ENCODE measurements at regions not wholly inside any gene's neighbourhood (a gene's known extent, or its start where the extent isn't known, plus 50 kb on each side); places are given as distances from the start of the nearest gene placed in this dataset.
"Not testable (repeated sequence)": the region's sequence is repeated elsewhere in the genome, so short reads cannot be mapped to it uniquely, and the experiment has no call there.

DNA sequence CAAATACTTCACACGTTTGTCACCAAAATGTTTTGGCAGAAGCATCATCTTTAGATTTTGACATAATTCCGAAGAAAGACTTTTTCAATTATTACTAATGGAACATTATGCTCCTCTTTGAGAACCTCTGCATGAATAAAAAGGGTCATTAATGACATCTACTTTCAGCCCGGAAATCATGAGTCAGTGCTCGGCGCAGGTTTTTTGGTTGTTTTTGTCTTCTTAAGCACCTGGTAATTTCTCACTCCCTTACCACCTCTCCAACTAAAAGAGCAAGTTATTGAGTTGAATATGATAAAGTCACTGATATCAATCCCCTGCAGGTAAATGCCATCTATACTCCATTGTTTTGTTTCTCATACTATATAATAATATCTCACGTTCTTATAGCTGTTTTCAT is 113.0 kb upstream of the PBX1 start:
- H3K4me1 Mint-ChIP-seq (ENCODE audit: low read depth): no peaks in the 10 kb centered on the region
- no peaks in the 10 kb centered on the region for H3K27me3 Mint-ChIP-seq (ENCODE audit: low read depth)

DNA sequence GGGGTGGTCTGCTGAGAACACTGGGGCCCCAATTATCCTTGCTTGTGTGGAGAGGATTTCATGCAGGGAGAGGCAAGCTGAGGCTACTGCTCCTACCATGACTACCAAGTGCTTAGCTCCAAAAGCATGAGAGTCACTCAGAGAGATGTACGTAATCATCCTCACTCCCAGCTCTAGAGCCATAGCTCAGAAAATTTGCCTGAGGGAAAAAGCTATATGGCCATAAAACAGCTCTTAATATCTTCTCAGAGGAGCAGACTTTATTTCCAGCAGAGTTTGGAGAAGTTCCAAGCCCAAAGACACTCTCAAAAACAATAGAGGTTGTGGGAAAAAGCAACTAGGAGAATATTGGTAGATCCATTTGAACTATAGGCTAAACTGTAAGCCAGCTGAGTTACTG is 106.4 kb upstream of the PBX1 start:
- Mint-ChIP-seq H3K4me3 (no peak overlapping the region), H3K36me3 (ENCODE audit: low read depth) (no peaks in the 10 kb centered on the region), H3K27ac (no peak overlapping the region), H3K27me3 (ENCODE audit: low read depth) (no peaks in the 10 kb centered on the region), H3K9me3 (peaks cover 28% of the 10 kb centered on the region), H3K4me1 (ENCODE audit: low read depth) (no peaks in the 10 kb centered on the region)
- no peak for DNase-seq (ENCODE audit: low spot score)

More for the DNA sequence above, 113.0 kb upstream of the PBX1 start:
- Mint-ChIP-seq H3K9me3 (peaks cover 10% of the 10 kb centered on the region), H3K36me3 (ENCODE audit: low read depth) (no peaks in the 10 kb centered on the region), H3K4me3 (no peak overlapping the region), H3K27ac (no peak overlapping the region)
- DNase-seq (ENCODE audit: low spot score): no peak

DNA sequence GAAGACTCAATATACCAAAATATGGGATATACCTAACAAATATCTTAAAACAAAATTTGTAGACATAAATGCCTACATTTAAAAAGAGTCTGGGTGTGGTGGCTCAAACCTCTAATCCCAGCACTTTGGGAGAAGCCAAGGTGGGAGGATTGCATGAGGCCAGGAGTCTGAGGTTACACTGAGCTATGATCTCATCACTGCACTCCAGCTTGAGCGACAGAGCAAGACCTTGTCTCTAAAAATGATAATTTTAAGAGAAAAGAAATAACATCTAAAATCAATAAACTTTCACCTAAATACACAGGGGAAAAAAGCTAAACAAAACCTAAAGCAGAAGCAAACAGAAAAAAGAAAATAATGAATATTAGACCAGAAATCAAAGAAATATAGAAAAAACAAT is 102.7 kb upstream of the PBX1 start:
- Mint-ChIP-seq H3K27me3 (ENCODE audit: low read depth) (no peaks in the 10 kb centered on the region), H3K4me3 (no peak overlapping the region), H3K4me1 (ENCODE audit: low read depth) (no peaks in the 10 kb centered on the region), H3K27ac (no peak overlapping the region), H3K36me3 (ENCODE audit: low read depth) (no peaks in the 10 kb centered on the region), H3K9me3 (peaks cover 23% of the 10 kb centered on the region)
- DNase-seq (ENCODE audit: low spot score): no peak

- DNase-seq (ENCODE audit: low spot score); H3K27ac Mint-ChIP-seq: not testable (repeated sequence)
These were observed 99.8 kb upstream of the PBX1 start for GRCh38 chr1:164459176-164459575.

DNA sequence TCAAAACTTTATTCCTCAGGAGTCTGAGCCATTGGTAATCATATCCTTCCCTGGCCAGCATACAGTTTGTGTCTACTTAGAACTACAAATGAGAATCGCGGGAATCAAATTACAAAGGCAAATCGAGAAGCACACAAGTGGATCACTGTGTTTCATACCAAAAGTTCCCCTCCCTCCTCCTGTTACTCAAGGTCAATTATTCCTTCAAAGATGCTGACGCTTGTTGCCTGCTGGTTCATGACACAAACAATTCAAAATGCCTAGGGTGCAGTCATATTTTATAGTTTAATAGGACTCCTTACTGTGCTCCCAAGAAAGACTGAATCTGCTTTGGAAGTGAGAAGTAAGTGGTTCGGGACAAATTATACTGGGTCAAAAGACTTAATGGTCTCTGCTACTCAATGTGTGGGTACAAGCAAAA is 93.0 kb upstream of the PBX1 start:
- peaks cover 10% of the 10 kb centered on the region for H3K9me3 Mint-ChIP-seq
- H3K27ac Mint-ChIP-seq: no peak overlapping the region
- no peak for DNase-seq (ENCODE audit: low spot score)

More at GRCh38 chr1:164459176-164459575, 99.8 kb upstream of the PBX1 start:
- H3K36me3 Mint-ChIP-seq (ENCODE audit: low read depth); H3K4me3 Mint-ChIP-seq; H3K27me3 Mint-ChIP-seq (ENCODE audit: low read depth); H3K4me1 Mint-ChIP-seq (ENCODE audit: low read depth): not testable (repeated sequence)
- peaks cover 16% of the 10 kb centered on the region for H3K9me3 Mint-ChIP-seq

GRCh38 chr1:164466429-164466828 is 92.6 kb upstream of the PBX1 start:
- H3K4me3 Mint-ChIP-seq: no peak overlapping the region
- H3K27ac Mint-ChIP-seq: no peak overlapping the region
- H3K36me3 Mint-ChIP-seq (ENCODE audit: low read depth): no peaks in the 10 kb centered on the region
- no peak for DNase-seq (ENCODE audit: low spot score)
- H3K4me1 Mint-ChIP-seq (ENCODE audit: low read depth): no peaks in the 10 kb centered on the region
- peaks cover 13% of the 10 kb centered on the region for H3K9me3 Mint-ChIP-seq
- no peaks in the 10 kb centered on the region for H3K27me3 Mint-ChIP-seq (ENCODE audit: low read depth)

More for the DNA sequence above, 93.0 kb upstream of the PBX1 start:
- Mint-ChIP-seq H3K27me3 (ENCODE audit: low read depth) (no peaks in the 10 kb centered on the region), H3K4me3 (no peak overlapping the region), H3K36me3 (ENCODE audit: low read depth) (no peaks in the 10 kb centered on the region), H3K4me1 (ENCODE audit: low read depth) (no peaks in the 10 kb centered on the region)

GRCh38 chr1:164470996-164471395 is 88.0 kb upstream of the PBX1 start:
- Mint-ChIP-seq H3K27me3 (ENCODE audit: low read depth) (no peaks in the 10 kb centered on the region), H3K27ac (no peak overlapping the region), H3K9me3 (peaks cover 15% of the 10 kb centered on the region), H3K4me1 (ENCODE audit: low read depth) (no peaks in the 10 kb centered on the region), H3K36me3 (ENCODE audit: low read depth) (no peaks in the 10 kb centered on the region), H3K4me3 (no peak overlapping the region)
- no peak for DNase-seq (ENCODE audit: low spot score)

DNA sequence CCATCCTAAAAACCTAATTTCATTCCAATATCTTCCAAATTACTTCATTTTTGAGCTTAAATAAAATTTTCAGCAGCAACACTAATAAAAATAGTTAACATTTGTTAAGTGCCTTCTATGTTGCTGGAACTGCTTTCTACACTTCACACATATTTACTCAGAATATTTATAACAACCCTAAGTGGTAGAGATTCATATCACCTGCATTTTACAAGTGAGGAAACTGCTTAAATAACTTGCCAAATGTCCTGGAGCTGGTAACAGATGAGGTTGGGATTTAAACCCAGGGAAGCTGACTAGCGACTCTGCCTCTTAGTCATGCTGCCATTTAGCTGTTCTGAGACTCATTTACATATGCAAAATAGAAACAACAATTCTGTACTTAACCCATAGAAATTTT is 86.1 kb upstream of the PBX1 start:
- H3K4me3 Mint-ChIP-seq: no peak overlapping the region

GRCh38 chr1:164473544-164473943 is 85.4 kb upstream of the PBX1 start:
- no peaks in the 10 kb centered on the region for H3K36me3 Mint-ChIP-seq (ENCODE audit: low read depth)
- H3K27me3 Mint-ChIP-seq (ENCODE audit: low read depth): no peaks in the 10 kb centered on the region
- H3K4me1 Mint-ChIP-seq (ENCODE audit: low read depth): no peaks in the 10 kb centered on the region
- no peak overlapping the region for H3K4me3 Mint-ChIP-seq
- H3K9me3 Mint-ChIP-seq: peaks cover 4% of the 10 kb centered on the region
- no peak overlapping the region for H3K27ac Mint-ChIP-seq
- no peak for DNase-seq (ENCODE audit: low spot score)

More for the DNA sequence above, 86.1 kb upstream of the PBX1 start:
- Mint-ChIP-seq H3K27me3 (ENCODE audit: low read depth) (no peaks in the 10 kb centered on the region), H3K4me1 (ENCODE audit: low read depth) (no peaks in the 10 kb centered on the region), H3K36me3 (ENCODE audit: low read depth) (no peaks in the 10 kb centered on the region), H3K9me3 (peaks cover 8% of the 10 kb centered on the region), H3K27ac (no peak overlapping the region)
- no peak for DNase-seq (ENCODE audit: low spot score)

DNA sequence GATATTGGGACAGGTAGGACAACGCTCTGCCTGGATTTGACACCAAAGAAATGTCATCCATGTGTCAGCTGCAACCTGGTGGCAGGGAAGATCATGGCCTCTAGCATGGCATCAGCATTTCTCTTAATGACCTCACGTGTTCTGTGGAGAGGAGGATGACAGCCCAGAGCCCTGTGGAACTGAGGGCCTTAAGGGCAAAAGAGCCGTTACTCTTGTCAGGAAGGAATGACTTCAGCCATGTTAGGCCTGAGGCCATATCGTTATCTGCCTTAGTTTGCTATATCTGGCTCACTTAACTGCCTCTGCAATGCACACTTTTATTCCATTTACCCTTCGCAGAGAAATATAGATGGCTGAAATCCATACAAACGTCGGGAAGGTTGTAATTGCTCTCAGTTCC is 83.2 kb upstream of the PBX1 start:
- H3K36me3 Mint-ChIP-seq (ENCODE audit: low read depth): no peaks in the 10 kb centered on the region
- H3K4me1 Mint-ChIP-seq (ENCODE audit: low read depth): no peaks in the 10 kb centered on the region
- no peaks in the 10 kb centered on the region for H3K27me3 Mint-ChIP-seq (ENCODE audit: low read depth)
- H3K27ac Mint-ChIP-seq: no peak overlapping the region
- peaks cover 4% of the 10 kb centered on the region for H3K9me3 Mint-ChIP-seq
- no peak for DNase-seq (ENCODE audit: low spot score)
- no peak overlapping the region for H3K4me3 Mint-ChIP-seq

GRCh38 chr1:164477343-164477742 is 81.6 kb upstream of the PBX1 start:
- H3K4me3 Mint-ChIP-seq: no peak overlapping the region
- no peaks in the 10 kb centered on the region for H3K9me3 Mint-ChIP-seq
- no peak for DNase-seq (ENCODE audit: low spot score)
- H3K27ac Mint-ChIP-seq: no peak overlapping the region
- no peaks in the 10 kb centered on the region for H3K27me3 Mint-ChIP-seq (ENCODE audit: low read depth)
- no peaks in the 10 kb centered on the region for H3K4me1 Mint-ChIP-seq (ENCODE audit: low read depth)
- H3K36me3 Mint-ChIP-seq (ENCODE audit: low read depth): no peaks in the 10 kb centered on the region

DNA sequence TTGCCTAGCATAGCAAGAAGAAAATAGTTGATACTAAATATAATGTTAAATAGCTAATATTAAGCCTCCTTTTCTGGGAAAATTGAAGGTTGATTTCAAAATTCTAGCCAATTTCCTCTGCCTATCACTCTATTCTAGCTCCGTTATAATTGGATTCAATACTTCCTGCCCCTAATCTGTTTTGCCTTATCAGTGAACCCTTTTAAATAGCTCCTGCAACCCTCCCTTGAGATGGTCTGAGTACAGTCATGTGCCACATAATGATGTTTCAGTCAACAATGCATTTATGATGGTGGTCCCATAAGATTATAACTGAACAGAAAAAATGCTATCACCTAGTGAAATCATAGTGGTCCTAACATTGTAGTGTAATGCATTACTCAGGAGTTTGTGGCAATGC is 79.7 kb upstream of the PBX1 start:
- DNase-seq (ENCODE audit: low spot score): no peak
- Mint-ChIP-seq H3K4me1 (ENCODE audit: low read depth) (no peaks in the 10 kb centered on the region), H3K36me3 (ENCODE audit: low read depth) (no peaks in the 10 kb centered on the region), H3K27ac (no peak overlapping the region), H3K4me3 (no peak overlapping the region), H3K9me3 (no peaks in the 10 kb centered on the region), H3K27me3 (ENCODE audit: low read depth) (no peaks in the 10 kb centered on the region)

DNA sequence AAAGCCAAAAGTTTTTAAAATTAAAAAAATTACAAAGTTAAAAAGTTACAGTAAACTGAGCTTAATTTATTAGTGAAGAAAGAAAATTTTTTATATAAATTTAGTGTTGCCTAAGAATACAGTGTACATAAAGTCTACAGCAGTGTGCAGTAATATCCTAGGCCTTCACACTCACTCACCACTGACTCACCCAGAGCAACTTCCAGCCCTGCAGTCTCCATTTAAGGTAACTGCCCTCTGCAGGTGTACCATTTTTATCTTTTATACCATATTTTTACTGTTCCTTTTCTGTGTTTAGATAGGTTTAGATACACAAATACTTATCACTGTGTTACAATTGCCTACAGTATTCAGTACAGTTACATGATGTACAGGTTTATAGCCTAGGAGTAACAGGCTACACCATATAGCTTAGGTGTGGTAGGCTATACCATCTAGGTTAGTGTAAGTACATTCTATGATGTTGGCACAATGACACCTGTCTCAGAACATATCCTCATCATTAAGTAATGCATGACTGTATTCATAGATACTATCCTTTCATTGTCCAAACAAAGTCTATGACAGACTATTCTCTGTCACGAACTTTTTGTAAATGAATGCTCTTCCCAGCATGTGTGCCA is 78.6 kb upstream of the PBX1 start:
- Mint-ChIP-seq H3K4me1 (ENCODE audit: low read depth) (no peaks in the 10 kb centered on the region), H3K4me3 (no peak overlapping the region), H3K27ac (no peak overlapping the region), H3K36me3 (ENCODE audit: low read depth) (no peaks in the 10 kb centered on the region), H3K9me3 (peaks cover 6% of the 10 kb centered on the region), H3K27me3 (ENCODE audit: low read depth) (no peaks in the 10 kb centered on the region)
- DNase-seq (ENCODE audit: low spot score): no peak

DNA sequence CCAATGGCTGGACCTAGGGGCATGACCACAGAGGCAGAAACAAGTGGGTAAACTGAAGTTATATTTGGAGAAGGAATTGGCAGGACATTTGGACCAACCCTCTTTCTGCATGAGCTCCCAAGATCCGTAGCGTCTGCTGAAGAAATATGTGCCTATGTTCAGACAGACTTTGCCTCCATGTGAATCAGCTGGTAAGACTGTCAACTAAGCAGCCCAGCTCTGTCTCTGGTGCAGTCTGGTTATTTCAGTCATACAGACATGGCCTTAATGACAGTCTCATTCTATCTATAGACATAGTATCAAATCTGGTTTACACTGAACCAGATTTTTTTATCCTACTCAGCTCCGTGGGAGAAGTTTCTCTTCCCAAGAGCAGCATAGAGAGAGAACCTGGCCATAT is 63.1 kb upstream of the PBX1 start:
- Mint-ChIP-seq H3K4me1 (ENCODE audit: low read depth) (no peaks in the 10 kb centered on the region), H3K4me3 (no peak overlapping the region), H3K27me3 (ENCODE audit: low read depth) (no peaks in the 10 kb centered on the region), H3K9me3 (peaks cover 20% of the 10 kb centered on the region), H3K27ac (no peak overlapping the region), H3K36me3 (ENCODE audit: low read depth) (no peaks in the 10 kb centered on the region)
- DNase-seq (ENCODE audit: low spot score): no peak

DNA sequence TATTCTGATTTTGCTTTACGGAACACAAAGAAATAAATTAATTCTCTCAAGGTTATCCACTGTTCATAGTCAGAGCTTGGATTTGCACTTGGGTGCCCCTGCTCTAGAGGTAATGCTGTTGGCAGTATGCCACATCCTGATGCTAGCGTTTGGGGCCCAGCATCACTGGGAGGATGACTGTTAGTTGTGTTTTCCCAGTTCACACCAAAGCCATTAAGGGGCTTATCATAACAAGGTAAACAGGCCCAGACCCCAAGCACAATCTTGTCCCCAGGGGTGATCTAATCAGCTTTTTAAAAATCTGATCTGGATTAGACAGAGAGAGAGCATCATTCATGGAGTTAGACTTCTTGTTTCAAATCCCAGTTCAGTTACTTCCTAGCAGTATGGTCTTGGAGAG is 60.2 kb upstream of the PBX1 start:
- no peaks in the 10 kb centered on the region for H3K36me3 Mint-ChIP-seq (ENCODE audit: low read depth)
- H3K27me3 Mint-ChIP-seq (ENCODE audit: low read depth): no peaks in the 10 kb centered on the region
- no peak overlapping the region for H3K27ac Mint-ChIP-seq
- no peak for DNase-seq (ENCODE audit: low spot score)
- H3K9me3 Mint-ChIP-seq: peaks cover 35% of the 10 kb centered on the region
- H3K4me3 Mint-ChIP-seq: no peak overlapping the region
- H3K4me1 Mint-ChIP-seq (ENCODE audit: low read depth): no peaks in the 10 kb centered on the region
